ENCODE measurements at regions not wholly inside any gene's neighbourhood (a gene's known extent, or its start where the extent isn't known, plus 50 kb on each side); places are given as distances from the start of the nearest gene placed in this dataset.
"Not testable (repeated sequence)": the region's sequence is repeated elsewhere in the genome, so short reads cannot be mapped to it uniquely, and the experiment has no call there.

- no peak for DNase-seq (ENCODE audit: extremely low read depth, low read depth, low spot score)
These were observed 689.3 kb downstream of the CENPC start for GRCh38 chr4:66855956-66856355.

GRCh38 chr4:66853845-66854244, 691.5 kb downstream of the CENPC start:
- DNase-seq (ENCODE audit: extremely low read depth, low read depth, low spot score) = no peak

- DNase-seq (ENCODE audit: extremely low read depth, low read depth, low spot score) = no peak
These were observed 692.5 kb downstream of the CENPC start for GRCh38 chr4:66852843-66853242.

GRCh38 chr4:66849596-66849995, 695.7 kb downstream of the CENPC start:
- DNase-seq (ENCODE audit: extremely low read depth, low read depth, low spot score) = no peak

GRCh38 chr4:66842724-66843088, 702.6 kb downstream of the CENPC start:
- DNase-seq (ENCODE audit: extremely low read depth, low read depth, low spot score) = no peak

- no peak for DNase-seq (ENCODE audit: extremely low read depth, low read depth, low spot score)
These were observed 703.1 kb downstream of the CENPC start for GRCh38 chr4:66842026-66842723.

GRCh38 chr4:66840178-66840577, 705.1 kb downstream of the CENPC start:
- no peak for DNase-seq (ENCODE audit: extremely low read depth, low read depth, low spot score)

GRCh38 chr4:66837279-66837922, 707.9 kb downstream of the CENPC start:
- DNase-seq (ENCODE audit: extremely low read depth, low read depth, low spot score) = no peak

- no peak for DNase-seq (ENCODE audit: extremely low read depth, low read depth, low spot score)
These were observed 716.0 kb downstream of the CENPC start for GRCh38 chr4:66829310-66829709.

- no peak for DNase-seq (ENCODE audit: extremely low read depth, low read depth, low spot score)
These were observed 724.6 kb downstream of the CENPC start for GRCh38 chr4:66820681-66821080.

- no peak for DNase-seq (ENCODE audit: extremely low read depth, low read depth, low spot score)
These were observed 731.0 kb downstream of the CENPC start for GRCh38 chr4:66814277-66814676.

GRCh38 chr4:66805582-66805981, 739.7 kb downstream of the CENPC start:
- DNase-seq (ENCODE audit: extremely low read depth, low read depth, low spot score) = no peak

- no peak for DNase-seq (ENCODE audit: extremely low read depth, low read depth, low spot score)
These were observed 740.3 kb downstream of the CENPC start for GRCh38 chr4:66804979-66805378.

- no peak for DNase-seq (ENCODE audit: extremely low read depth, low read depth, low spot score)
These were observed 747.7 kb downstream of the CENPC start for GRCh38 chr4:66797608-66798007.

GRCh38 chr4:66795724-66796123, 749.6 kb downstream of the CENPC start:
- DNase-seq (ENCODE audit: extremely low read depth, low read depth, low spot score) = no peak

GRCh38 chr4:66794390-66795034, 750.8 kb downstream of the CENPC start:
- no peak for DNase-seq (ENCODE audit: extremely low read depth, low read depth, low spot score)

- DNase-seq (ENCODE audit: extremely low read depth, low read depth, low spot score) = no peak
These were observed 753.6 kb downstream of the CENPC start for GRCh38 chr4:66791686-66792085.

- DNase-seq (ENCODE audit: extremely low read depth, low read depth, low spot score) = no peak
These were observed 759.8 kb downstream of the CENPC start for GRCh38 chr4:66785479-66785878.

- DNase-seq (ENCODE audit: extremely low read depth, low read depth, low spot score) = not testable (repeated sequence)
These were observed 762.6 kb downstream of the CENPC start for GRCh38 chr4:66782751-66783150.

GRCh38 chr4:66777097-66777496, 768.2 kb downstream of the CENPC start:
- DNase-seq (ENCODE audit: extremely low read depth, low read depth, low spot score) = no peak

- no peak for DNase-seq (ENCODE audit: extremely low read depth, low read depth, low spot score)
These were observed 775.9 kb downstream of the CENPC start for GRCh38 chr4:66769441-66769840.

- no peak for DNase-seq (ENCODE audit: extremely low read depth, low read depth, low spot score)
These were observed 777.9 kb downstream of the CENPC start for GRCh38 chr4:66767442-66767841.

Data from glomerular endothelial cell (primary cell).